Suprapubic skin (tissue), 4 donors: ENCODE measurements at regions not wholly inside any gene's neighbourhood (a gene's known extent, or its start where the extent isn't known, plus 50 kb on each side); places are given as distances from the start of the nearest gene placed in this dataset.

Experiments used
- DNase-seq, 2 donors: peaks; one replicate each; pipeline ENCODE4 v3.0.0-alpha.2; 2019; ENCODE audit warnings: low spot score in 2 of 2
- H3K27ac ChIP-seq: fragments of 200-600 bp; sonication (generic); one replicate; pipeline ENCODE4 v1.5.1; 2019
- H3K27me3 ChIP-seq: fragments of 200-600 bp; sonication (generic); one replicate; pipeline ENCODE4 v1.5.1; 2019
- H3K36me3 ChIP-seq: fragments of 200-600 bp; sonication (generic); one replicate; pipeline ENCODE4 v1.5.1; 2019
- H3K4me1 ChIP-seq: fragments of 200-600 bp; sonication (generic); one replicate; pipeline ENCODE4 v1.5.1; 2019
- H3K4me3 ChIP-seq: fragments of 200-600 bp; sonication (generic); one replicate; pipeline ENCODE4 v1.5.1; 2019; ENCODE audit warnings: mild to moderate bottlenecking
- H3K9me3 ChIP-seq: fragments of 200-600 bp; sonication (generic); one replicate; pipeline ENCODE4 v1.5.1; 2019
- CTCF ChIP-seq, 2 donors: fragments of 200-600 bp in 1 of 2; fragments of 450-650 bp in 1 of 2; sonication (generic) in 1 of 2; IDR thresholded peaks; one replicate each; pipeline ENCODE4 v1.5.1; 2016 to 2019; ENCODE audit warnings: antibody characterized with exemption in 2 of 2, mild to moderate bottlenecking in 1 of 2, moderate library complexity in 1 of 2
- EP300 ChIP-seq: sonication (generic); formaldehyde crosslinking; IDR thresholded peaks from one replicate; pipeline ENCODE4 v1.6.1; 2017; ENCODE audit warnings: antibody characterized with exemption
- POLR2A ChIP-seq, 2 donors: fragments of 450-650 bp; IDR thresholded peaks; one replicate each; pipeline ENCODE4 v1.6.1; 2017; ENCODE audit warnings: antibody characterized with exemption in 2 of 2, mild to moderate bottlenecking in 2 of 2, moderate library complexity in 2 of 2
- POLR2AphosphoS5 ChIP-seq, 3 donors: sonication (generic); formaldehyde crosslinking; IDR thresholded peaks; one replicate each; pipeline ENCODE4 v1.6.1; 2017; ENCODE audit warnings: antibody characterized with exemption in 3 of 3
- WGBS: methylation state at CpG from one replicate; pipeline ENCODE4 v1.1.5; 2018; 5-methylcytosine and 5-hydroxymethylcytosine counted together

- DNase-seq: no peak
- Histone ChIP-seq H3K27ac (no peak overlapping the region), H3K36me3 (no peaks in the 10 kb centered on the region), H3K9me3 (no peaks in the 10 kb centered on the region), H3K4me1 (no peaks in the 10 kb centered on the region), H3K27me3 (no peaks in the 10 kb centered on the region), H3K4me3 (no peak overlapping the region)
- no peak for TF ChIP-seq CTCF (IDR thresholded peaks at IDR 0.05)
- TF ChIP-seq POLR2AphosphoS5 (IDR thresholded peaks at IDR 0.05): no peak
- TF ChIP-seq POLR2A (IDR thresholded peaks at IDR 0.05): no peak
- 94% methylated on average over 5 of the region's 5 CpGs for WGBS
These were observed 432.7 kb upstream of the NFE2L3 start for GRCh38 chr7:25719190-25719896.

GRCh38 chr7:25720427-25720826 is 431.6 kb upstream of the NFE2L3 start:
- no peaks in the 10 kb centered on the region for H3K4me1 ChIP-seq
- no peak for DNase-seq
- no peaks in the 10 kb centered on the region for H3K27me3 ChIP-seq
- no peak overlapping the region for H3K27ac ChIP-seq
- no peaks in the 10 kb centered on the region for H3K9me3 ChIP-seq
- no peaks in the 10 kb centered on the region for H3K36me3 ChIP-seq
- no peak overlapping the region for H3K4me3 ChIP-seq
- 78% methylated on average over 2 of the region's 2 CpGs for WGBS
- TF ChIP-seq CTCF (IDR thresholded peaks at IDR 0.05) (no peak), POLR2A (IDR thresholded peaks at IDR 0.05) (no peak), EP300 (no peak), POLR2AphosphoS5 (IDR thresholded peaks at IDR 0.05) (no peak)

GRCh38 chr7:25722856-25723255 is 429.1 kb upstream of the NFE2L3 start:
- DNase-seq: no peak
- TF ChIP-seq EP300 (no peak), CTCF (IDR thresholded peaks at IDR 0.05) (no peak), POLR2A (IDR thresholded peaks at IDR 0.05) (no peak), POLR2AphosphoS5 (IDR thresholded peaks at IDR 0.05) (no peak)
- Histone ChIP-seq H3K9me3 (no peaks in the 10 kb centered on the region), H3K27me3 (no peaks in the 10 kb centered on the region), H3K4me3 (no peak overlapping the region), H3K27ac (no peak overlapping the region), H3K36me3 (no peaks in the 10 kb centered on the region), H3K4me1 (peaks cover 10% of the 10 kb centered on the region)
- 18% methylated on average over 1 of the region's 1 CpG for WGBS

- WGBS: 71% methylated on average over 2 of the region's 2 CpGs
- no peak for TF ChIP-seq POLR2A (IDR thresholded peaks at IDR 0.05)
- TF ChIP-seq POLR2AphosphoS5 (IDR thresholded peaks at IDR 0.05): no peak
- TF ChIP-seq CTCF (IDR thresholded peaks at IDR 0.05): no peak
- TF ChIP-seq EP300: no peak
- Histone ChIP-seq H3K36me3 (no peaks in the 10 kb centered on the region), H3K27ac (no peak overlapping the region), H3K27me3 (no peaks in the 10 kb centered on the region), H3K4me3 (no peak overlapping the region), H3K9me3 (no peaks in the 10 kb centered on the region), H3K4me1 (peaks cover 10% of the 10 kb centered on the region)
- DNase-seq: no peak
These were observed 426.5 kb upstream of the NFE2L3 start for GRCh38 chr7:25725451-25725850.

- Histone ChIP-seq H3K27me3 (no peaks in the 10 kb centered on the region), H3K27ac (no peak overlapping the region), H3K4me1 (peaks cover 16% of the 10 kb centered on the region), H3K36me3 (no peaks in the 10 kb centered on the region), H3K4me3 (no peak overlapping the region), H3K9me3 (no peaks in the 10 kb centered on the region)
- no peak for TF ChIP-seq POLR2A (IDR thresholded peaks at IDR 0.05)
- no peak for TF ChIP-seq EP300
- TF ChIP-seq CTCF (IDR thresholded peaks at IDR 0.05): no peak
- no peak for TF ChIP-seq POLR2AphosphoS5 (IDR thresholded peaks at IDR 0.05)
- DNase-seq: no peak
- WGBS: 66% methylated on average over 8 of the region's 8 CpGs
These were observed 425.7 kb upstream of the NFE2L3 start for GRCh38 chr7:25726170-25726780.
